ENCODE measurements at regions not wholly inside any gene's neighbourhood (a gene's known extent, or its start where the extent isn't known, plus 50 kb on each side); places are given as distances from the start of the nearest gene placed in this dataset.
"Not testable (repeated sequence)": the region's sequence is repeated elsewhere in the genome, so short reads cannot be mapped to it uniquely, and the experiment has no call there.

- DNase-seq (ENCODE audit: low read depth in 2 of 2), result no peak
Observed at GRCh38 chr18:51522821-51523220, 325.3 kb upstream of the MEX3C start.

- DNase-seq (ENCODE audit: low read depth in 2 of 2), result no peak
Observed at GRCh38 chr18:51523671-51524070, 326.2 kb upstream of the MEX3C start.

GRCh38 chr18:51525453-51526225, 328.2 kb upstream of the MEX3C start:
- no peak for DNase-seq (ENCODE audit: low read depth in 2 of 2)

- DNase-seq (ENCODE audit: low read depth in 2 of 2), result no peak
Observed at GRCh38 chr18:51527826-51528225, 330.3 kb upstream of the MEX3C start.

- no peak for DNase-seq (ENCODE audit: low read depth in 2 of 2)
Observed at GRCh38 chr18:51531501-51531900, 334.0 kb upstream of the MEX3C start.

GRCh38 chr18:51537487-51537886, 340.0 kb upstream of the MEX3C start:
- DNase-seq (ENCODE audit: low read depth in 2 of 2), result no peak

GRCh38 chr18:51540562-51540961, 343.1 kb upstream of the MEX3C start:
- no peak for DNase-seq (ENCODE audit: low read depth in 2 of 2)

GRCh38 chr18:51541230-51541629, 343.7 kb upstream of the MEX3C start:
- DNase-seq (ENCODE audit: low read depth in 2 of 2), result no peak

GRCh38 chr18:51543658-51544155, 346.2 kb upstream of the MEX3C start:
- no peak for DNase-seq (ENCODE audit: low read depth in 2 of 2)

GRCh38 chr18:51545446-51545845, 348.0 kb upstream of the MEX3C start:
- DNase-seq (ENCODE audit: low read depth in 2 of 2), result no peak

GRCh38 chr18:51559198-51559901, 361.9 kb upstream of the MEX3C start:
- DNase-seq (ENCODE audit: low read depth in 2 of 2), result no peak

GRCh38 chr18:51559902-51560287, 362.4 kb upstream of the MEX3C start:
- no peak for DNase-seq (ENCODE audit: low read depth in 2 of 2)

GRCh38 chr18:51561821-51562220, 364.3 kb upstream of the MEX3C start:
- no peak for DNase-seq (ENCODE audit: low read depth in 2 of 2)

GRCh38 chr18:51562866-51563265, 365.4 kb upstream of the MEX3C start:
- DNase-seq (ENCODE audit: low read depth in 2 of 2), result no peak

- no peak for DNase-seq (ENCODE audit: low read depth in 2 of 2)
Observed at GRCh38 chr18:51563396-51563795, 365.9 kb upstream of the MEX3C start.

- DNase-seq (ENCODE audit: low read depth in 2 of 2), result no peak
Observed at GRCh38 chr18:51568151-51568550, 370.7 kb upstream of the MEX3C start.

- no peak for DNase-seq (ENCODE audit: low read depth in 2 of 2)
Observed at GRCh38 chr18:51569153-51569552, 371.7 kb upstream of the MEX3C start.

GRCh38 chr18:51569561-51569960, 372.1 kb upstream of the MEX3C start:
- no peak for DNase-seq (ENCODE audit: low read depth in 2 of 2)

GRCh38 chr18:51570071-51570470, 372.6 kb upstream of the MEX3C start:
- not testable (repeated sequence) for DNase-seq (ENCODE audit: low read depth in 2 of 2)

GRCh38 chr18:51573886-51574285, 376.4 kb upstream of the MEX3C start:
- DNase-seq (ENCODE audit: low read depth in 2 of 2), result not testable (repeated sequence)

- DNase-seq (ENCODE audit: low read depth in 2 of 2), result no peak
Observed at GRCh38 chr18:51575171-51575570, 377.7 kb upstream of the MEX3C start.

- DNase-seq (ENCODE audit: low read depth in 2 of 2), result no peak
Observed at GRCh38 chr18:51578406-51578980, 381.0 kb upstream of the MEX3C start.

- no peak for DNase-seq (ENCODE audit: low read depth in 2 of 2)
Observed at GRCh38 chr18:51580580-51580979, 383.1 kb upstream of the MEX3C start.

All from stimulated activated CD8-positive, alpha-beta memory T cell treated with anti-CD3 and anti-CD28 coated beads, Interleukin-2, amount 100 ng/mL, for 48 hours (primary cell).